GM12878 (cell line): ENCODE measurements at regions not wholly inside any gene's neighbourhood (a gene's known extent, or its start where the extent isn't known, plus 50 kb on each side); places are given as distances from the start of the nearest gene placed in this dataset.

Experiments used
- ATAC-seq: fragments of 200-7000 bp; cut with Tn5 transposase; 3 replicates; pipeline ENCODE4 v1.9.1; 2020; ENCODE audit warnings: mild to moderate bottlenecking, moderate library complexity
- BruUV-seq: library from RNA; stranded (reverse); fragments of 400-500 nt; replicated peaks from 2 replicates; lab custom pipeline; 2021; lab: Mats Ljungman, UMichigan
- CTCF ChIA-PET: fragments of 300-600 bp; sonication (Branson Sonifier 250); formaldehyde crosslinking; extraction: SDS; loops from one replicate; lab custom pipeline; 2021; ENCODE audit warnings: inconsistent platforms; lab: Yijun Ruan, JAX
- POLR2A ChIA-PET: fragments of 350-600 bp; formaldehyde crosslinking; extraction: SDS; loops from one replicate; lab custom pipeline; 2021; ENCODE audit warnings: inconsistent platforms; lab: Charles Lee
- RAD21 ChIA-PET: fragments of 300-600 bp; sonication (Branson Sonifier 250); formaldehyde crosslinking; loops from one replicate; lab custom pipeline; 2023; ENCODE audit warnings: antibody characterized with exemption; ENCODE audit not compliant: unreplicated experiment; lab: Charles Lee
- SMC1A ChIA-PET: fragments of 300-600 bp; sonication (Branson Sonifier 250); formaldehyde crosslinking; loops from one replicate; lab custom pipeline; 2023; ENCODE audit not compliant: unreplicated experiment, uncharacterized antibody; lab: Charles Lee
- DNase-seq: peaks from one replicate; pipeline ENCODE4 v3.0.0-alpha.2; 2011; ENCODE audit warnings: low read depth, low spot score
- FAIRE-seq: peaks from 3 replicates; lab custom pipeline; 2011; peaks lifted over from hg19 to GRCh38; lab: Jason Lieb, UNC
- H2AFZ ChIP-seq: 2 replicates; pipeline ENCODE4 v1.6.0; 2011; ENCODE audit warnings: low read depth, low read length, control low read depth; ENCODE audit not compliant: control insufficient read depth
- H3K27ac ChIP-seq: 2 replicates; pipeline ENCODE4 v1.5.1; 2011; ENCODE audit warnings: control low read depth; ENCODE audit not compliant: control insufficient read depth, insufficient read depth
- H3K27me3 ChIP-seq, 2 experiments: replicated peaks in 1 of 2; 2 replicates each; pipeline versions ENCODE4 v1.6.0 to v1.6.1; 2011; ENCODE audit warnings: low read length in 1 of 2; ENCODE audit not compliant: control insufficient read depth in 2 of 2, insufficient read depth in 2 of 2
- H3K36me3 ChIP-seq, 2 experiments: 2 replicates each; pipeline ENCODE4 v1.5.1; 2011; ENCODE audit warnings: low read length in 1 of 2; ENCODE audit not compliant: control insufficient read depth in 2 of 2, insufficient read depth in 2 of 2
- H3K4me1 ChIP-seq: 2 replicates; pipeline ENCODE4 v1.6.1; 2011; ENCODE audit warnings: mild to moderate bottlenecking, low read length, moderate library complexity, mixed read lengths; ENCODE audit not compliant: control insufficient read depth, insufficient read depth
- H3K4me2 ChIP-seq: 2 replicates; pipeline ENCODE4 v1.6.0; 2011; ENCODE audit warnings: control low read depth; ENCODE audit not compliant: control insufficient read depth, insufficient read depth
- H3K4me3 ChIP-seq: fragments of 200-600 bp; sonication (generic); 2 replicates; pipeline ENCODE4 v1.5.1; 2016
- H3K79me2 ChIP-seq: 2 replicates; pipeline ENCODE4 v1.6.0; 2011; ENCODE audit warnings: low read length; ENCODE audit not compliant: control insufficient read depth, insufficient read depth
- H3K9ac ChIP-seq: 2 replicates; pipeline ENCODE4 v1.8.0; 2011; ENCODE audit warnings: low read length, control low read depth, mixed read lengths; ENCODE audit not compliant: control insufficient read depth, insufficient read depth
- H3K9me3 ChIP-seq: replicated peaks from 3 replicates; pipeline ENCODE4 v1.5.1; 2011; ENCODE audit warnings: mild to moderate bottlenecking, low read length; ENCODE audit not compliant: control insufficient read depth, insufficient read depth
- H4K20me1 ChIP-seq: 2 replicates; pipeline ENCODE4 v1.6.0; 2011; ENCODE audit not compliant: control insufficient read depth, insufficient read depth
- BRCA1 ChIP-seq: IDR thresholded peaks from 2 replicates; pipeline ENCODE4 v1.6.1; 2011; ENCODE audit warnings: low read depth, low read length, improper control_type of control experiment
- E4F1 ChIP-seq: fragments of 450-650 bp; IDR thresholded peaks from 2 replicates; pipeline ENCODE4 v1.6.1; 2018; ENCODE audit warnings: borderline replicate concordance, mild to moderate bottlenecking; ENCODE audit not compliant: partially characterized antibody
- ESRRA ChIP-seq: IDR thresholded peaks from 2 replicates; pipeline ENCODE4 v1.6.1; 2012; ENCODE audit warnings: mild to moderate bottlenecking, low read length, improper control_type of control experiment
- ETV6 ChIP-seq, 2 experiments: fragments of 450-650 bp in 1 of 2; IDR thresholded peaks in 1 of 2; conservative IDR thresholded peaks in 1 of 2; 2 replicates each; pipeline ENCODE4 v1.6.1; 2014; ENCODE audit warnings: antibody characterized with exemption in 1 of 2, borderline replicate concordance in 1 of 2, low read depth in 1 of 2, mild to moderate bottlenecking in 1 of 2, moderate library complexity in 1 of 2
- HCFC1 ChIP-seq: fragments of 150-350 bp; IDR thresholded peaks from 2 replicates; pipeline ENCODE4 v1.6.1; 2014; ENCODE audit warnings: low read length
- IKZF2 ChIP-seq, 2 experiments: fragments of 450-650 bp; IDR thresholded peaks; 2 replicates each; pipeline ENCODE4 v1.6.1; 2017; ENCODE audit warnings: mild to moderate bottlenecking in 2 of 2, moderate library complexity in 2 of 2
- MEF2B ChIP-seq: fragments of 450-650 bp; IDR thresholded peaks from 2 replicates; pipeline ENCODE4 v1.6.1; 2018; ENCODE audit warnings: mild to moderate bottlenecking, moderate library complexity; ENCODE audit not compliant: partially characterized antibody, poor library complexity, severe bottlenecking
- POLR2AphosphoS2 ChIP-seq: IDR thresholded peaks from 2 replicates; pipeline ENCODE4 v1.6.1; 2011; ENCODE audit warnings: low read depth, mild to moderate bottlenecking, low read length, improper control_type of control experiment, moderate library complexity
- SIX5 ChIP-seq: IDR thresholded peaks from 2 replicates; pipeline ENCODE4 v1.6.1; 2011; ENCODE audit warnings: mild to moderate bottlenecking, low read depth, low read length, moderate library complexity; ENCODE audit not compliant: severe bottlenecking
- SUZ12 ChIP-seq: fragments of 200-600 bp; sonication (generic); IDR thresholded peaks from one replicate; pipeline ENCODE4 v1.6.1; 2018; ENCODE audit warnings: antibody characterized with exemption, mild to moderate bottlenecking; ENCODE audit not compliant: unreplicated experiment
- TCF7 ChIP-seq: IDR thresholded peaks from 2 replicates; pipeline ENCODE4 v1.6.1; 2014; ENCODE audit warnings: antibody characterized with exemption, borderline replicate concordance
- ZNF384 ChIP-seq: IDR thresholded peaks from 2 replicates; pipeline ENCODE4 v1.6.1; 2012; ENCODE audit warnings: low read depth, mild to moderate bottlenecking, low read length, improper control_type of control experiment, borderline replicate concordance
- ZNF687 ChIP-seq: fragments of 450-650 bp; IDR thresholded peaks from 2 replicates; pipeline ENCODE4 v1.6.1; 2017; ENCODE audit warnings: mild to moderate bottlenecking, moderate library complexity
- WGBS: methylation state at CpG from one replicate; pipeline ENCODE4 v1.1.6; 2016; ENCODE audit warnings: low lambda C conversion rate; ENCODE audit not compliant: insufficient replicate concordance, insufficient coverage; ENCODE audit errors: missing lambda C conversion rate; 5-methylcytosine and 5-hydroxymethylcytosine counted together
- in situ Hi-C: fragments of 300-500 bp; cut with MboI; formaldehyde crosslinking; loops from 9 replicates; pipeline ENCODE4 v1.14.3; 2018; ENCODE audit warnings: mixed read lengths
- intact Hi-C: fragments of 100-400 bp; cut with micrococcal nuclease; formaldehyde crosslinking; loops from one replicate; pipeline ENCODE4 v1.14.2; 2022; ENCODE audit not compliant: unreplicated experiment
- TF ChIP-seq, protein P1 (sequence below): fragments of 450-650 bp; IDR thresholded peaks from 2 replicates; pipeline ENCODE4 v1.6.1; 2016; ENCODE audit warnings: mild to moderate bottlenecking

DNA sequence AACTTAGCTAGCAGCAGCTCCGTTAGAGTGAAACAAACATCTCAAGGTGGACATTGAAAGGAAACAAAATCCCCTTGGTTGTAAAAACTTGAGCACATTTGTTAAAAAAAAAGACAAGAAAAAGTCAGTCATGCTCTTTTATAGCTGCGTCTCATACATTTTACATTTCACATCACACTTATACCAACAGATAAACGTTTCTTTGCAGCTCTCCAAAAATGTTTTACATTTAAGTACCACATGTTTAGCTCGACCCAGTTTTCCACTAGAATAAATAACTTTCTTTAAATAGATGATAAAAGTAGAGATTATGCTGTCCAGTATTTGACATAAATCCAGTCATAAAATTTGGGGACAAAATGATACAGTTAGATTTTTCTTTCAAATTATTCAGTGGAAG, 297.0 kb upstream of the ST6GAL2 start:
- FAIRE-seq = no peak
- H3K4me2 ChIP-seq = no peak overlapping the region
- no peaks in the 10 kb centered on the region for H4K20me1 ChIP-seq
- no TSS peak for BruUV-seq
- H3K9me3 ChIP-seq = no peaks in the 10 kb centered on the region
- ChIA-PET POLR2A (no interaction called here), RAD21 (no interaction called here), SMC1A (no interaction called here), CTCF (no interaction called here)
- no peaks in the 10 kb centered on the region for H3K4me1 ChIP-seq
- no peaks in the 10 kb centered on the region for H3K79me2 ChIP-seq
- no peak overlapping the region for H3K9ac ChIP-seq
- intact Hi-C loops (no loop called here), in situ Hi-C loops (no loop called here)
- no peak for DNase-seq
- no peak for TF ChIP-seq POLR2AphosphoS2
- no peak for TF ChIP-seq SUZ12
- no peak for TF ChIP-seq E4F1
- TF ChIP-seq, protein P1, sequence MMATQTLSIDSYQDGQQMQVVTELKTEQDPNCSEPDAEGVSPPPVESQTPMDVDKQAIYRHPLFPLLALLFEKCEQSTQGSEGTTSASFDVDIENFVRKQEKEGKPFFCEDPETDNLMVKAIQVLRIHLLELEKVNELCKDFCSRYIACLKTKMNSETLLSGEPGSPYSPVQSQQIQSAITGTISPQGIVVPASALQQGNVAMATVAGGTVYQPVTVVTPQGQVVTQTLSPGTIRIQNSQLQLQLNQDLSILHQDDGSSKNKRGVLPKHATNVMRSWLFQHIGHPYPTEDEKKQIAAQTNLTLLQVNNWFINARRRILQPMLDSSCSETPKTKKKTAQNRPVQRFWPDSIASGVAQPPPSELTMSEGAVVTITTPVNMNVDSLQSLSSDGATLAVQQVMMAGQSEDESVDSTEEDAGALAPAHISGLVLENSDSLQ = no peak
- no peak for TF ChIP-seq SIX5
- no peak for TF ChIP-seq MEF2B
- no peak for TF ChIP-seq ESRRA
- TF ChIP-seq ETV6 (conservative IDR thresholded peaks at IDR 0.05 in 1 of 2, IDR thresholded peaks at IDR 0.05 in 1 of 2; ENCODE audit: borderline replicate concordance in 1 of 2, low read depth in 1 of 2) = no peak
- TF ChIP-seq HCFC1 = no peak
- no peak for TF ChIP-seq ZNF687
- TF ChIP-seq IKZF2 (IDR thresholded peaks at IDR 0.05) = no peak
- TF ChIP-seq TCF7 = no peak
- no peak for TF ChIP-seq ZNF384
- no peak for TF ChIP-seq BRCA1
- ATAC-seq = no peak
- H3K27ac ChIP-seq = no peak overlapping the region
- no peak overlapping the region for H3K4me3 ChIP-seq
- no peak overlapping the region for H2AFZ ChIP-seq
- WGBS = 13% methylated on average over 4 of the region's 4 CpGs
- H3K36me3 ChIP-seq = no peaks in the 10 kb centered on the region
- H3K27me3 ChIP-seq = no peaks in the 10 kb centered on the region
